ENCODE measurements at regions not wholly inside any gene's neighbourhood (a gene's known extent, or its start where the extent isn't known, plus 50 kb on each side); places are given as distances from the start of the nearest gene placed in this dataset.

DNA sequence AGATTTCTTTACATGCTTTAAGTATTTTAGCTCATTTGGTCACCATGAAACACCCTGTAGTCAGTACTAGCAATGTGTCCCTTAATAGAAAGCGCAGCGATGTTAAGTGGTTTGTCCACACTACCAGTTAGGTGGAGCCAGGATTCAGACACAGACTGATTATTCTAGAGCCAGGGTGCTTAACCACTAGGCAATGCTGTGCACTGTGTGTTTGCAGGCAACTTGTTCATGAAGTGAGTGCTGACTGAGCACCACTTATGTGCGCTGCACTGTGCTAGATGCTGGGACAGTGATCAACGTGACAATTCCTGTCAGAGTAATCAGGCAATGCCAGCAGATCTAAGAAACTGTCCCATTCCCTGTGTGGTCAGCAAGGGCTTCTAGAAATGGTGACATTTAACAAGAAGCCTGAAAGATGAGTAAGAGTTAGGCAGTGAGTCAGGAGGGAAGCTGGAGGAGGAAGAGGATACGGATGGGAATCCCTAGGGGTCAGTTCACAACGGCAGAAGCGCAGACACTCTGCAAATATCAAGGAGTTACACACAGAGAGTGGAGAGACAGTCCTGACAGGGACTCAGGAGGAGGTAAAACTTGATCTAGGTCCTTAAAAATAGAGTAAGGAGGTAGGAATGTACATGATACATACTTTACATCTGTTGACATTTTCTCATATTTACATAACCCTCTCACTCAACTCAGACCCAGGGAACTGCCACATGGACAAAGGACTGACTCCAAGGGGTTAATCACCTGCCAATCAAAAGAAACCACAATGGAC is 69.7 kb upstream of the EGR2 start:
- TF ChIP-seq, protein P1, sequence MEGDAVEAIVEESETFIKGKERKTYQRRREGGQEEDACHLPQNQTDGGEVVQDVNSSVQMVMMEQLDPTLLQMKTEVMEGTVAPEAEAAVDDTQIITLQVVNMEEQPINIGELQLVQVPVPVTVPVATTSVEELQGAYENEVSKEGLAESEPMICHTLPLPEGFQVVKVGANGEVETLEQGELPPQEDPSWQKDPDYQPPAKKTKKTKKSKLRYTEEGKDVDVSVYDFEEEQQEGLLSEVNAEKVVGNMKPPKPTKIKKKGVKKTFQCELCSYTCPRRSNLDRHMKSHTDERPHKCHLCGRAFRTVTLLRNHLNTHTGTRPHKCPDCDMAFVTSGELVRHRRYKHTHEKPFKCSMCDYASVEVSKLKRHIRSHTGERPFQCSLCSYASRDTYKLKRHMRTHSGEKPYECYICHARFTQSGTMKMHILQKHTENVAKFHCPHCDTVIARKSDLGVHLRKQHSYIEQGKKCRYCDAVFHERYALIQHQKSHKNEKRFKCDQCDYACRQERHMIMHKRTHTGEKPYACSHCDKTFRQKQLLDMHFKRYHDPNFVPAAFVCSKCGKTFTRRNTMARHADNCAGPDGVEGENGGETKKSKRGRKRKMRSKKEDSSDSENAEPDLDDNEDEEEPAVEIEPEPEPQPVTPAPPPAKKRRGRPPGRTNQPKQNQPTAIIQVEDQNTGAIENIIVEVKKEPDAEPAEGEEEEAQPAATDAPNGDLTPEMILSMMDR (conservative IDR thresholded peaks at IDR 0.05): no peak
- Mint-ChIP-seq H3K9me3 (no peaks in the 10 kb centered on the region), H3K27me3 (peaks cover 26% of the 10 kb centered on the region), H3K4me3 (no peak overlapping the region), H3K4me1 (ENCODE audit: unreplicated experiment) (peaks cover 7% of the 10 kb centered on the region), H3K36me3 (no peaks in the 10 kb centered on the region), H3K27ac (no peak overlapping the region)
- DNase-seq (ENCODE audit: extremely low spot score, unreplicated experiment): no peak

DNA sequence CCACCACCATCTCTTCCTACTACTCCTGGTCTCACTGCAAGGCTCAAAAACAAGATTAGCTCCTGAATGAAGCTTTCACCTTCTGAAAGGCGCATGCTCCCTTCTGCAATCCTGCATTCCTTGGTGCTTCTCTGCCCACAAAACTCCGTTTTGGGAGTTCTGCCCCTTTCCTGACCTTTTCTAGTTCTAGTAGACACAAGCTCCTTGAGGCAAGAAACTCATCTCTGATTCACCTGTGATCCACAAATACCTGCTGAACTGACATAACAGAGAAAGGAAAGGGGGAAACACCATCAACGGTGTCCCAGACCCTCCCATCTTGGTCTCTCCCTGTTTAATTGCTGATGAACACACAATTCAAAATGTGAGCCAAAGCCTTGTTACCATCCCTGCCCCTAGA is 64.0 kb upstream of the EGR2 start:
- no peak overlapping the region for H3K27ac Mint-ChIP-seq
- no peaks in the 10 kb centered on the region for H3K4me1 Mint-ChIP-seq (ENCODE audit: unreplicated experiment)
- H3K36me3 Mint-ChIP-seq: no peaks in the 10 kb centered on the region
- no peaks in the 10 kb centered on the region for H3K9me3 Mint-ChIP-seq
- H3K27me3 Mint-ChIP-seq: peaks cover 31% of the 10 kb centered on the region
- H3K4me3 Mint-ChIP-seq: no peak overlapping the region
- TF ChIP-seq, protein P1 (conservative IDR thresholded peaks at IDR 0.05): no peak
- no peak for DNase-seq (ENCODE audit: extremely low spot score, unreplicated experiment)

DNA sequence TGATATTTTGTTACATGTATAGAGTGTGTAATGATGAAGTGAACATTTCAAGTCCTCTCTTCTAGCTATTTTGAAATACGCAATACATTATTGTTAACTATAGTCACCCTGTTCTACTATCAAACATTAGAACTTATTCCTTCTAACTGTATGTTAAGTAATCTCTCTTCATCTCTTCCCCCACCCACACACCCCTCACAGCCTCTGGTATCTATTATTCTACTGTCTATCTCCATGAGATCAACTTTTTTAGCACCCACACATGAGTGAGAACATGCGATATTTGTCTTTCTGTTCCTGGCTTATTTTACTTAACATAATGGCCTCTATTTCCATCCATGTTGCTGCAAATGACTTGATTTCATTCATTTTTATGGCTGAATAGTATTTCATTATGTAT is 57.7 kb upstream of the EGR2 start:
- Mint-ChIP-seq H3K9me3 (no peaks in the 10 kb centered on the region), H3K27ac (no peak overlapping the region), H3K4me1 (ENCODE audit: unreplicated experiment) (no peaks in the 10 kb centered on the region), H3K27me3 (peaks cover 12% of the 10 kb centered on the region), H3K4me3 (no peak overlapping the region), H3K36me3 (no peaks in the 10 kb centered on the region)
- TF ChIP-seq, protein P1 (conservative IDR thresholded peaks at IDR 0.05): no peak
- no peak for DNase-seq (ENCODE audit: extremely low spot score, unreplicated experiment)

DNA sequence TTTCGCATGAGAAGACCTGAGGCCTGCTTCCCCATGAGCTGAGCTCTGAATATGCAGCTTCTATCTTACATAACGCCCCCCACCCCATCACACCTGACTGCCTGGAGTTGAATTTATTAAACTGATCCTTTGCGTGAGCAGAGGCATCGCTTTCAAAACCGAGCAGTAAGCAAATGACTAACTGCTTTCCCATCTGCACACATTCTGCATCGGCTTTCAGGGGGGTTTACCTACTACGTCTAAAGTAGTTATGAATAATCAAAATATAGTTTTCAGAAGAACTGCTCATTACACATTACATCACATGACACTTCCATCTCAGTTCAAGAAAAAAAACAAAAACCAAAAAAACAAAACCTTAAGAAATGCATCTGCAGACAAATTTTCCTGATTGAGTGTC is 54.7 kb upstream of the EGR2 start:
- no peak overlapping the region for H3K27ac Mint-ChIP-seq
- DNase-seq (ENCODE audit: extremely low spot score, unreplicated experiment): no peak
- no peak overlapping the region for H3K4me3 Mint-ChIP-seq
- no peaks in the 10 kb centered on the region for H3K36me3 Mint-ChIP-seq
- no peaks in the 10 kb centered on the region for H3K9me3 Mint-ChIP-seq
- H3K27me3 Mint-ChIP-seq: peaks cover 6% of the 10 kb centered on the region
- no peaks in the 10 kb centered on the region for H3K4me1 Mint-ChIP-seq (ENCODE audit: unreplicated experiment)
- TF ChIP-seq, protein P1 (conservative IDR thresholded peaks at IDR 0.05): no peak

DNA sequence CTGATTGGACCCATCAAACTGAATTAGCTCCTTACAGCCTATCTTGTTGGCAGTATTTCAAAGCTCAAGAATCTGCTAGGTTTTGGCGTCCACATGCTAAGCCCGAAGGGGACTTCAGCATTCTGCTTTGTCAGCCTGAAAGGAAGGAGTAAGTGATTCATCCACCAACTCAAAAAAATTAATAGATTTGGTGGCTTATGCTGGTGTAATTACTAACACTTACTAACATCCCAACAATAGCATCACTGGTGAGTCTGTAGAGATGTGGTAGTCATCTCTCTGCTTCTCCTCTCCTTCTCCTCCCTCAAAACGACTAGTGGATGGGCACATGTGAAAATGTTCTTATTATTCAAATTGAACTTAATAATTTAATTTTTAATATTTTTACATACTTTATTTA is 53.8 kb upstream of the EGR2 start:
- no peaks in the 10 kb centered on the region for H3K36me3 Mint-ChIP-seq
- no peak overlapping the region for H3K27ac Mint-ChIP-seq
- TF ChIP-seq, protein P1 (conservative IDR thresholded peaks at IDR 0.05): no peak
- no peaks in the 10 kb centered on the region for H3K9me3 Mint-ChIP-seq
- H3K27me3 Mint-ChIP-seq: peaks cover 6% of the 10 kb centered on the region
- no peaks in the 10 kb centered on the region for H3K4me1 Mint-ChIP-seq (ENCODE audit: unreplicated experiment)
- H3K4me3 Mint-ChIP-seq: no peak overlapping the region
- no peak for DNase-seq (ENCODE audit: extremely low spot score, unreplicated experiment)

All from type B pancreatic cell (in vitro differentiated cells).